HFFc6 (cell line): ENCODE measurements at regions not wholly inside any gene's neighbourhood (a gene's known extent, or its start where the extent isn't known, plus 50 kb on each side); places are given as distances from the start of the nearest gene placed in this dataset.

ENCODE experiments used
- DNase-seq: peaks from one replicate; pipeline ENCODE4 v3.0.0-alpha.2; 2018
- H3K27ac Mint-ChIP-seq: 2 replicates; pipeline ENCODE4 v1.8.0; 2020; ENCODE audit warnings: mild to moderate bottlenecking, mixed read lengths
- H3K27me3 Mint-ChIP-seq: 2 replicates; pipeline ENCODE4 v1.8.0; 2021; ENCODE audit warnings: mild to moderate bottlenecking, moderate library complexity, mixed read lengths; ENCODE audit not compliant: insufficient read depth
- H3K36me3 Mint-ChIP-seq: 2 replicates; pipeline ENCODE4 v1.8.0; 2021; ENCODE audit warnings: low read depth, mixed read lengths
- H3K4me1 Mint-ChIP-seq: 2 replicates; pipeline ENCODE4 v1.8.0; 2020; ENCODE audit warnings: low read depth, mixed read lengths
- H3K4me3 Mint-ChIP-seq: 2 replicates; pipeline ENCODE4 v1.8.0; 2020; ENCODE audit warnings: mild to moderate bottlenecking, moderate library complexity, mixed read lengths
- H3K9me3 Mint-ChIP-seq: 2 replicates; pipeline ENCODE4 v1.8.0; 2020; ENCODE audit warnings: mild to moderate bottlenecking, mixed read lengths
- CTCF ChIP-seq: fragments of 200-600 bp; sonication (generic); IDR thresholded peaks from 2 replicates; pipeline ENCODE4 v1.5.0; 2021; ENCODE audit warnings: antibody characterized with exemption, mild to moderate bottlenecking

GRCh38 chr13:106819413-106820180 lies 251.7 kb upstream of the ARGLU1 start:
- no peaks in the 10 kb centered on the region for H3K36me3 Mint-ChIP-seq
- no peak for TF ChIP-seq CTCF
- H3K4me3 Mint-ChIP-seq = no peak overlapping the region
- no peak for DNase-seq
- no peaks in the 10 kb centered on the region; the same call in 1 of the 2 replicates for H3K27me3 Mint-ChIP-seq
- peaks cover 8% of the 10 kb centered on the region for H3K9me3 Mint-ChIP-seq
- no peak overlapping the region for H3K27ac Mint-ChIP-seq
- no peaks in the 10 kb centered on the region for H3K4me1 Mint-ChIP-seq

GRCh38 chr13:106818971-106819370 lies 251.0 kb upstream of the ARGLU1 start:
- Mint-ChIP-seq H3K9me3 (peaks cover 8% of the 10 kb centered on the region), H3K4me3 (no peak overlapping the region), H3K4me1 (no peaks in the 10 kb centered on the region), H3K27me3 (no peaks in the 10 kb centered on the region; the same call in 1 of the 2 replicates), H3K36me3 (no peaks in the 10 kb centered on the region), H3K27ac (no peak overlapping the region)
- no peak for TF ChIP-seq CTCF
- no peak for DNase-seq

- H3K4me1 Mint-ChIP-seq = no peaks in the 10 kb centered on the region
- H3K9me3 Mint-ChIP-seq = peaks cover 8% of the 10 kb centered on the region
- H3K27ac Mint-ChIP-seq = no peak overlapping the region
- DNase-seq = no peak
- no peak overlapping the region for H3K4me3 Mint-ChIP-seq
- no peaks in the 10 kb centered on the region; the same call in 1 of the 2 replicates for H3K27me3 Mint-ChIP-seq
- no peak for TF ChIP-seq CTCF
- H3K36me3 Mint-ChIP-seq = no peaks in the 10 kb centered on the region
Measured at GRCh38 chr13:106815545-106815944, 247.6 kb upstream of the ARGLU1 start.

GRCh38 chr13:106814463-106814862 lies 246.5 kb upstream of the ARGLU1 start:
- DNase-seq = no peak
- Mint-ChIP-seq H3K4me3 (no peak overlapping the region), H3K36me3 (no peaks in the 10 kb centered on the region), H3K27ac (no peak overlapping the region), H3K27me3 (no peaks in the 10 kb centered on the region), H3K9me3 (peaks cover 12% of the 10 kb centered on the region), H3K4me1 (no peaks in the 10 kb centered on the region)
- no peak for TF ChIP-seq CTCF

GRCh38 chr13:106810069-106810468 lies 242.1 kb upstream of the ARGLU1 start:
- Mint-ChIP-seq H3K36me3 (no peaks in the 10 kb centered on the region), H3K4me1 (no peaks in the 10 kb centered on the region), H3K27me3 (no peaks in the 10 kb centered on the region; the same call in 1 of the 2 replicates), H3K27ac (no peak overlapping the region), H3K9me3 (peaks cover 12% of the 10 kb centered on the region), H3K4me3 (no peak overlapping the region)
- no peak for DNase-seq
- no peak for TF ChIP-seq CTCF
